ENCODE measurements at regions not wholly inside any gene's neighbourhood (a gene's known extent, or its start where the extent isn't known, plus 50 kb on each side); places are given as distances from the start of the nearest gene placed in this dataset.

- no peak overlapping the region for H3K4me3 ChIP-seq (ENCODE audit: low read depth, low read length)
- in situ Hi-C loops (cut with HindIII; ENCODE audit: low sequenced_read_pairs), result no loop called here
- no peak for DNase-seq (ENCODE audit: low read depth, low spot score)
- TF ChIP-seq CTCF (IDR thresholded peaks at IDR 0.05; ENCODE audit: low read depth, low read length), result no peak
These were observed 542.0 kb upstream of the TENM3 start for GRCh38 chr4:181701214-181701613.

GRCh38 chr4:181701894-181702293 lies 541.3 kb upstream of the TENM3 start:
- in situ Hi-C loops (cut with HindIII; ENCODE audit: low sequenced_read_pairs), result no loop called here
- no peak overlapping the region for H3K4me3 ChIP-seq (ENCODE audit: low read depth, low read length)
- DNase-seq (ENCODE audit: low read depth, low spot score), result no peak
- TF ChIP-seq CTCF (IDR thresholded peaks at IDR 0.05; ENCODE audit: low read depth, low read length), result no peak

GRCh38 chr4:181702864-181703495 lies 540.2 kb upstream of the TENM3 start:
- no peak overlapping the region for H3K4me3 ChIP-seq (ENCODE audit: low read depth, low read length)

GRCh38 chr4:181710143-181710542 lies 533.1 kb upstream of the TENM3 start:
- DNase-seq (ENCODE audit: low read depth, low spot score), result no peak
- in situ Hi-C loops (cut with HindIII; ENCODE audit: low sequenced_read_pairs), result no loop called here
- H3K4me3 ChIP-seq (ENCODE audit: low read depth, low read length), result no peak overlapping the region
- TF ChIP-seq CTCF (IDR thresholded peaks at IDR 0.05; ENCODE audit: low read depth, low read length), result no peak

More at GRCh38 chr4:181702864-181703495, 540.2 kb upstream of the TENM3 start:
- TF ChIP-seq CTCF (IDR thresholded peaks at IDR 0.05; ENCODE audit: low read depth, low read length), result no peak
- no peak for DNase-seq (ENCODE audit: low read depth, low spot score)
- in situ Hi-C loops (cut with HindIII; ENCODE audit: low sequenced_read_pairs), result no loop called here

GRCh38 chr4:181711387-181711786 lies 531.8 kb upstream of the TENM3 start:
- no peak overlapping the region for H3K4me3 ChIP-seq (ENCODE audit: low read depth, low read length)
- in situ Hi-C loops (cut with HindIII; ENCODE audit: low sequenced_read_pairs), result no loop called here
- no peak for DNase-seq (ENCODE audit: low read depth, low spot score)
- TF ChIP-seq CTCF (IDR thresholded peaks at IDR 0.05; ENCODE audit: low read depth, low read length), result no peak

- in situ Hi-C loops (cut with HindIII; ENCODE audit: low sequenced_read_pairs), result no loop called here
- no peak overlapping the region for H3K4me3 ChIP-seq (ENCODE audit: low read depth, low read length)
- no peak for TF ChIP-seq CTCF (IDR thresholded peaks at IDR 0.05; ENCODE audit: low read depth, low read length)
These were observed 514.8 kb upstream of the TENM3 start for GRCh38 chr4:181728305-181728966.

More at GRCh38 chr4:181728305-181728966, 514.8 kb upstream of the TENM3 start:
- DNase-seq (ENCODE audit: low read depth, low spot score), result no peak

All from astrocyte of the spinal cord (primary cell).